H9 (cell line): ENCODE measurements at regions not wholly inside any gene's neighbourhood (a gene's known extent, or its start where the extent isn't known, plus 50 kb on each side); places are given as distances from the start of the nearest gene placed in this dataset.

Source experiments
- DNase-seq: peaks from one replicate; pipeline ENCODE4 v3.0.0-alpha.2; 2017
- H2AFZ ChIP-seq: one replicate; pipeline ENCODE4 v1.6.1; 2013; ENCODE audit warnings: mild to moderate bottlenecking, low read length, control low read depth, moderate library complexity
- H2AK5ac ChIP-seq: 2 replicates; pipeline ENCODE4 v1.6.1; 2013; ENCODE audit warnings: low read length, control low read depth, mixed read lengths; ENCODE audit not compliant: insufficient read length
- H2BK120ac ChIP-seq: one replicate; pipeline ENCODE4 v1.6.1; 2013; ENCODE audit warnings: low read depth, mild to moderate bottlenecking, low read length, control low read depth, inconsistent platforms; ENCODE audit not compliant: poor library complexity, severe bottlenecking
- H2BK12ac ChIP-seq: 2 replicates; pipeline ENCODE4 v1.6.1; 2013; ENCODE audit warnings: low read length, control low read depth, mixed read lengths, low read depth; ENCODE audit not compliant: insufficient read length
- H2BK15ac ChIP-seq: 2 replicates; pipeline ENCODE4 v1.6.1; 2013; ENCODE audit warnings: low read depth, low read length, control low read depth
- H2BK20ac ChIP-seq: one replicate; pipeline ENCODE4 v1.6.1; 2013; ENCODE audit warnings: low read depth, mild to moderate bottlenecking, low read length, control low read depth, inconsistent platforms; ENCODE audit not compliant: poor library complexity, severe bottlenecking
- H2BK5ac ChIP-seq: 2 replicates; pipeline ENCODE4 v1.6.1; 2013; ENCODE audit warnings: low read length, control low read depth, mixed read lengths; ENCODE audit not compliant: insufficient read length
- H3K14ac ChIP-seq: 2 replicates; pipeline ENCODE4 v1.6.1; 2013; ENCODE audit warnings: low read length, control low read depth; ENCODE audit not compliant: insufficient read depth
- H3K18ac ChIP-seq: 2 replicates; pipeline ENCODE4 v1.6.1; 2013; ENCODE audit warnings: low read depth, mild to moderate bottlenecking, mixed read lengths, low read length, control low read depth; ENCODE audit not compliant: insufficient read length
- H3K23ac ChIP-seq: 2 replicates; pipeline ENCODE4 v1.6.1; 2013; ENCODE audit warnings: low read length, control low read depth, mixed read lengths, low read depth; ENCODE audit not compliant: insufficient read length
- H3K23me2 ChIP-seq: 2 replicates; pipeline ENCODE4 v1.6.1; 2013; ENCODE audit warnings: low read depth, mild to moderate bottlenecking, mixed read lengths, low read length, control low read depth; ENCODE audit not compliant: insufficient read length, poor library complexity, severe bottlenecking
- H3K27ac ChIP-seq: 2 replicates; pipeline ENCODE4 v1.5.1; 2013; ENCODE audit warnings: low read length, control low read depth, mixed read lengths, low read depth; ENCODE audit not compliant: insufficient read length
- H3K27me3 ChIP-seq: 2 replicates; pipeline ENCODE4 v1.6.1; 2013; ENCODE audit warnings: low read length, control low read depth, inconsistent platforms; ENCODE audit not compliant: insufficient read depth
- H3K4ac ChIP-seq: 2 replicates; pipeline ENCODE4 v1.6.1; 2013; ENCODE audit warnings: low read depth, mild to moderate bottlenecking, control low read depth, inconsistent platforms, low read length, moderate library complexity
- H3K4me1 ChIP-seq: 2 replicates; pipeline ENCODE4 v1.6.1; 2013; ENCODE audit warnings: low read length, control low read depth, inconsistent platforms; ENCODE audit not compliant: insufficient read depth
- H3K4me2 ChIP-seq: 2 replicates; pipeline ENCODE4 v1.6.1; 2013; ENCODE audit warnings: low read length, control low read depth, mixed read lengths; ENCODE audit not compliant: insufficient read length, insufficient read depth
- H3K56ac ChIP-seq: 2 replicates; pipeline ENCODE4 v1.6.1; 2013; ENCODE audit warnings: low read depth, mild to moderate bottlenecking, mixed read lengths, low read length, control low read depth; ENCODE audit not compliant: insufficient read length
- H3K79me1 ChIP-seq: 2 replicates; pipeline ENCODE4 v1.6.1; 2013; ENCODE audit warnings: low read depth, mild to moderate bottlenecking, moderate library complexity, low read length, control low read depth, inconsistent platforms; ENCODE audit not compliant: insufficient read depth, poor library complexity, severe bottlenecking
- H3K79me2 ChIP-seq: 2 replicates; pipeline ENCODE4 v1.6.1; 2013; ENCODE audit warnings: low read length, control low read depth, inconsistent platforms; ENCODE audit not compliant: insufficient read depth
- H3K9ac ChIP-seq: 2 replicates; pipeline ENCODE4 v1.6.1; 2013; ENCODE audit warnings: low read length, control low read depth, mixed read lengths; ENCODE audit not compliant: insufficient read length; ENCODE audit errors: extremely low read depth
- H3K9me3 ChIP-seq: one replicate; pipeline ENCODE4 v1.6.1; 2013; ENCODE audit warnings: low read depth, low read length, inconsistent platforms; ENCODE audit not compliant: control insufficient read depth
- H3T11ph ChIP-seq: one replicate; pipeline ENCODE4 v1.6.1; 2013; ENCODE audit warnings: mild to moderate bottlenecking, low read length, control low read depth, inconsistent platforms
- H4K20me1 ChIP-seq: one replicate; pipeline ENCODE4 v1.6.1; 2013; ENCODE audit not compliant: control insufficient read depth, insufficient read length, insufficient read depth
- H4K5ac ChIP-seq: 2 replicates; pipeline ENCODE4 v1.6.1; 2013; ENCODE audit warnings: low read depth, mild to moderate bottlenecking, mixed read lengths, low read length, control low read depth; ENCODE audit not compliant: insufficient read length
- H4K8ac ChIP-seq: replicated peaks from 2 replicates; pipeline ENCODE4 v1.6.1; 2013; ENCODE audit warnings: low read length, control low read depth, mixed read lengths, low read depth; ENCODE audit not compliant: insufficient read length
- H4K91ac ChIP-seq: 2 replicates; pipeline ENCODE4 v1.6.1; 2013; ENCODE audit warnings: low read depth, mild to moderate bottlenecking, moderate library complexity, mixed read lengths, low read length, control low read depth; ENCODE audit not compliant: insufficient read length
- H3K27ac Mint-ChIP-seq, 3 experiments: 2 replicates in 2 of 3; 3 replicates in 1 of 3; pipeline ENCODE4 v1.8.0; 2020 to 2021; ENCODE audit warnings: mixed read lengths in 3 of 3, mild to moderate bottlenecking in 1 of 3, moderate library complexity in 1 of 3
- H3K27me3 Mint-ChIP-seq: 2 replicates; pipeline ENCODE4 v1.8.0; 2021; ENCODE audit warnings: low read depth, mild to moderate bottlenecking, moderate library complexity, mixed read lengths
- H3K36me3 Mint-ChIP-seq, 3 experiments: 2 replicates in 2 of 3; 3 replicates in 1 of 3; pipeline ENCODE4 v1.8.0; 2020 to 2021; ENCODE audit warnings: low read depth in 3 of 3, mixed read lengths in 3 of 3; ENCODE audit not compliant: insufficient read depth in 1 of 3
- H3K4me1 Mint-ChIP-seq, 2 experiments: 2 replicates each; pipeline ENCODE4 v1.8.0; 2020; ENCODE audit warnings: mixed read lengths in 2 of 2
- H3K4me3 Mint-ChIP-seq, 2 experiments: 2 replicates in 1 of 2; 3 replicates in 1 of 2; pipeline ENCODE4 v1.8.0; 2020 to 2021; ENCODE audit warnings: mild to moderate bottlenecking in 2 of 2, mixed read lengths in 2 of 2, moderate library complexity in 1 of 2
- H3K9me3 Mint-ChIP-seq, 2 experiments: 2 replicates in 1 of 2; 3 replicates in 1 of 2; pipeline ENCODE4 v1.8.0; 2020; ENCODE audit warnings: mild to moderate bottlenecking in 2 of 2, mixed read lengths in 2 of 2, moderate library complexity in 1 of 2
- CTCF ChIP-seq: fragments of 200-600 bp; sonication (generic); conservative IDR thresholded peaks from 3 replicates; pipeline ENCODE4 v1.8.0; 2021; ENCODE audit warnings: antibody characterized with exemption, mild to moderate bottlenecking
- WGBS: extraction: QIAGEN DNeasy Blood & Tissue Kit; methylation state at CpG from one replicate; pipeline ENCODE4 v1.1.7; 2013; ENCODE audit warnings: missing lambda C conversion rate, low lambda C conversion rate, mixed read lengths; ENCODE audit not compliant: insufficient read length; ENCODE audit errors: extremely low coverage; 5-methylcytosine and 5-hydroxymethylcytosine counted together

GRCh38 chr14:82390586-82390985 is 856.9 kb upstream of the SEL1L start:
- Mint-ChIP-seq H3K4me1 (peaks cover 3 to 5% of the 10 kb centered on the region in 2 experiments; a peak in 2 of 4 replicates), H3K27ac (no peak overlapping the region), H3K27me3 (no peaks in the 10 kb centered on the region), H3K9me3 (no peaks in the 10 kb centered on the region), H3K4me3 (no peak overlapping the region), H3K36me3 (no peaks in the 10 kb centered on the region)
- no peak overlapping the region for H2BK20ac ChIP-seq
- WGBS: no CpG with 5 or more reads among the region's 1 CpG
- H3K23me2 ChIP-seq: no peaks in the 10 kb centered on the region
- H4K20me1 ChIP-seq: no peaks in the 10 kb centered on the region
- H3K4me1 ChIP-seq: no peaks in the 10 kb centered on the region
- no peak overlapping the region for H4K8ac ChIP-seq
- no peaks in the 10 kb centered on the region for H3K9me3 ChIP-seq
- H2BK15ac ChIP-seq: no peak overlapping the region
- H3K14ac ChIP-seq: no peak overlapping the region
- H3T11ph ChIP-seq: no peak overlapping the region
- H4K5ac ChIP-seq: no peak overlapping the region
- H2AK5ac ChIP-seq: no peak overlapping the region
- no peak overlapping the region for H3K23ac ChIP-seq
- no peak overlapping the region for H3K4ac ChIP-seq
- no peak overlapping the region for H2BK120ac ChIP-seq
- H2AFZ ChIP-seq: no peak overlapping the region
- no peaks in the 10 kb centered on the region for H3K79me1 ChIP-seq
- H4K91ac ChIP-seq: no peak overlapping the region
- no peak overlapping the region for H3K9ac ChIP-seq
- no peak overlapping the region for H2BK5ac ChIP-seq
- no peak for TF ChIP-seq CTCF
- no peaks in the 10 kb centered on the region for H3K27me3 ChIP-seq
- no peak overlapping the region for H2BK12ac ChIP-seq
- DNase-seq: no peak
- no peak overlapping the region for H3K4me2 ChIP-seq
- no peaks in the 10 kb centered on the region for H3K79me2 ChIP-seq
- H3K18ac ChIP-seq: no peak overlapping the region
- H3K27ac ChIP-seq: no peak overlapping the region
- no peak overlapping the region for H3K56ac ChIP-seq
